SK-N-SH treated with all-trans-retinoic acid at 6 μM for 48 hours (cell line): ENCODE measurements at regions not wholly inside any gene's neighbourhood (a gene's known extent, or its start where the extent isn't known, plus 50 kb on each side); places are given as distances from the start of the nearest gene placed in this dataset.

Source experiments
- ATAC-seq: fragments of 200-7000 bp; cut with Tn5 transposase; 3 replicates; pipeline ENCODE4 v1.9.1; 2020; ENCODE audit warnings: mild to moderate bottlenecking, moderate library complexity
- BACH2 ChIP-seq: fragments of 250-450 bp; sonication (Bioruptor Pico); IDR thresholded peaks from 2 replicates; pipeline ENCODE4 v1.9.0; 2021; ENCODE audit warnings: mild to moderate bottlenecking, borderline replicate concordance
- CREB5 ChIP-seq: fragments of 250-450 bp; sonication (Bioruptor Pico); IDR thresholded peaks from 2 replicates; pipeline ENCODE4 v1.5.1; 2020; ENCODE audit warnings: low read depth, mild to moderate bottlenecking, moderate library complexity
- CSDC2 ChIP-seq: fragments of 250-450 bp; sonication (Bioruptor Pico); IDR thresholded peaks from 2 replicates; pipeline ENCODE4 v1.5.0; 2020; ENCODE audit warnings: mild to moderate bottlenecking, moderate library complexity
- CSRNP3 ChIP-seq: fragments of 250-450 bp; sonication (Bioruptor Pico); IDR thresholded peaks from 2 replicates; pipeline ENCODE4 v1.5.1; 2021; ENCODE audit warnings: mild to moderate bottlenecking, moderate library complexity
- ESRRG ChIP-seq: fragments of 250-450 bp; sonication (Bioruptor Pico); IDR thresholded peaks from 2 replicates; pipeline ENCODE4 v1.6.1; 2021; ENCODE audit warnings: mild to moderate bottlenecking
- GLIS3 ChIP-seq: fragments of 250-450 bp; sonication (Bioruptor Pico); IDR thresholded peaks from 2 replicates; pipeline ENCODE4 v1.5.0; 2020; ENCODE audit warnings: mild to moderate bottlenecking, moderate library complexity
- ISL1 ChIP-seq: fragments of 250-450 bp; sonication (Bioruptor Pico); IDR thresholded peaks from 2 replicates; pipeline ENCODE4 v2.1.2; 2022; ENCODE audit warnings: mild to moderate bottlenecking, moderate library complexity
- PATZ1 ChIP-seq: fragments of 250-450 bp; sonication (Bioruptor Pico); IDR thresholded peaks from 2 replicates; pipeline ENCODE4 v1.8.0; 2020; ENCODE audit warnings: mild to moderate bottlenecking, moderate library complexity, borderline replicate concordance
- PPARA ChIP-seq: fragments of 250-450 bp; sonication (Bioruptor Pico); IDR thresholded peaks from 2 replicates; pipeline ENCODE4 v1.5.0; 2020; ENCODE audit warnings: mild to moderate bottlenecking, borderline replicate concordance
- RARB ChIP-seq: fragments of 250-450 bp; sonication (Bioruptor Pico); IDR thresholded peaks from 2 replicates; pipeline ENCODE4 v1.8.0; 2021; ENCODE audit warnings: mild to moderate bottlenecking, moderate library complexity
- SNAI2 ChIP-seq: fragments of 250-450 bp; sonication (Bioruptor Pico); IDR thresholded peaks from 2 replicates; pipeline ENCODE4 v1.5.0; 2020; ENCODE audit warnings: mild to moderate bottlenecking, moderate library complexity
- TCF4 ChIP-seq: fragments of 250-450 bp; sonication (Bioruptor Pico); IDR thresholded peaks from 2 replicates; pipeline ENCODE4 v1.8.0; 2021; ENCODE audit warnings: mild to moderate bottlenecking, moderate library complexity, borderline replicate concordance
- TOX ChIP-seq: fragments of 250-450 bp; sonication (Bioruptor Pico); IDR thresholded peaks from 2 replicates; pipeline ENCODE4 v1.8.0; 2021; ENCODE audit warnings: mild to moderate bottlenecking, moderate library complexity, borderline replicate concordance
- TSHZ2 ChIP-seq: fragments of 250-450 bp; sonication (Bioruptor Pico); IDR thresholded peaks from 2 replicates; pipeline ENCODE4 v1.5.0; 2020; ENCODE audit warnings: mild to moderate bottlenecking, moderate library complexity
- ZC3H10 ChIP-seq: fragments of 250-450 bp; sonication (Bioruptor Pico); IDR thresholded peaks from 2 replicates; pipeline ENCODE4 v1.5.1; 2021; ENCODE audit warnings: mild to moderate bottlenecking, moderate library complexity
- ZFP3 ChIP-seq: fragments of 250-450 bp; sonication (Bioruptor Pico); IDR thresholded peaks from 2 replicates; pipeline ENCODE4 v1.5.0; 2020; ENCODE audit warnings: mild to moderate bottlenecking, moderate library complexity
- ZNF70 ChIP-seq: fragments of 450-650 bp; formaldehyde crosslinking; IDR thresholded peaks from 2 replicates; pipeline ENCODE4 v1.5.0; 2020; ENCODE audit warnings: mild to moderate bottlenecking, moderate library complexity

- ATAC-seq, result no peak
- TF ChIP-seq ZNF70 (CRISPR knock-in tag) (no peak), PPARA (CRISPR knock-in tag) (no peak), RARB (CRISPR knock-in tag) (no peak), BACH2 (CRISPR knock-in tag) (no peak), TOX (CRISPR knock-in tag) (no peak), PATZ1 (CRISPR knock-in tag) (no peak), CSDC2 (CRISPR knock-in tag) (no peak), TCF4 (no peak), CSRNP3 (CRISPR knock-in tag) (no peak), TSHZ2 (CRISPR knock-in tag) (no peak)
Observed at GRCh38 chr14:62101673-62102348, 339.6 kb downstream of the SNAPC1 start.

GRCh38 chr14:62102349-62102725 is 340.1 kb downstream of the SNAPC1 start:
- no peak for ATAC-seq
- TF ChIP-seq TCF4 (no peak), TSHZ2 (CRISPR knock-in tag) (no peak)

- TF ChIP-seq ZC3H10 (no peak), SNAI2 (CRISPR knock-in tag) (no peak), TCF4 (no peak), ISL1 (CRISPR knock-in tag) (no peak), CSDC2 (CRISPR knock-in tag) (no peak), CREB5 (CRISPR knock-in tag) (no peak), PPARA (CRISPR knock-in tag) (no peak), GLIS3 (CRISPR knock-in tag) (no peak), TSHZ2 (CRISPR knock-in tag) (no peak), ZFP3 (CRISPR knock-in tag) (no peak), ESRRG (CRISPR knock-in tag) (no peak), RARB (CRISPR knock-in tag) (no peak)
- TF ChIP-seq, all 23 proteins: peak for 0
- no peak for ATAC-seq
Observed at GRCh38 chr14:62103464-62103863, 341.2 kb downstream of the SNAPC1 start.
